Astrocyte of the spinal cord (primary cell): ENCODE measurements at regions not wholly inside any gene's neighbourhood (a gene's known extent, or its start where the extent isn't known, plus 50 kb on each side); places are given as distances from the start of the nearest gene placed in this dataset.
A peak's percentile ranks its signal among the peaks of the same experiment; 100 is the strongest.

Experiments used
- DNase-seq: peaks from one replicate; pipeline ENCODE4 v3.0.0; 2011; ENCODE audit warnings: low read depth, low spot score
- H3K4me3 ChIP-seq: 2 replicates; pipeline ENCODE4 v1.5.1; 2011; ENCODE audit warnings: low read depth, mild to moderate bottlenecking, low read length, moderate library complexity
- CTCF ChIP-seq: IDR thresholded peaks from 2 replicates; pipeline ENCODE4 v1.5.1; 2012; ENCODE audit warnings: low read depth, mild to moderate bottlenecking, low read length, inconsistent platforms
- in situ Hi-C: cut with HindIII; loops from 2 replicates; pipeline ENCODE4 v1.10.0; 2017; ENCODE audit warnings: low sequenced_read_pairs

- in situ Hi-C loops, result no loop called here
- peak; percentile 89 for DNase-seq
- no peak overlapping the region for H3K4me3 ChIP-seq
- TF ChIP-seq CTCF, result no peak
These were observed 136.7 kb upstream of the MOCS2 start for GRCh38 chr5:53246042-53246836.

DNA sequence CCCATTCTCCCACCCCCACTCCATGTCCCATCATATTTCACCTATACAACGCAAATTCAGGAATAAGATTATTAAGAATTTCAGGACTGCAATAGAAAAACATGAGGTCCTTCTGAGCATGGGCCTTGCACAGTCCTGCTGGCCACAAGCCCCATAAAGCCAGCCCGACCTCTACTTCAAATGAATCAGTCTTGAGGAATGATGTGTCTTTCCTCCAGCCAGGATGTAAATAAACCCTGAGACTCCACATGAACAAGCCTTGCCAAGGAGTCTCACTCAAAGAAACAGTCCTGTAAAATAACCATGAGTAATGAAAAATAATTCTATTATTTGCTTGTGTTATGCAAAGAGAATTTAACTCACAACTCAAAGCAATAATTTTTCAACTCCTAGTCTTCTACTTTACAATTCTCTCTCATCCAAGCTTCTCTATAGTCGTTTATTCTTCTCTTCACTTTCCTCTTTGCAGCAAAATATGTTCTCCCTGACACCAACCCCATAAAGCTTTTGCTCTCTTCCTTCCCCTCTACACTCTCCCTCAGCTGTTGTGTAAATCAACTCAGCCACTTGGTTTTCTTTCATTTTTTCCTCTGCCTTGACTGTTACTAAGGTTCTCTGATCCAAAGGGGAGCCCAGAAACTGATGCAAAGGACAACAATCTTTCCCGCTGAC, 140.1 kb upstream of the MOCS2 start:
- TF ChIP-seq CTCF, result no peak
- in situ Hi-C loops, result no loop called here
- no peak overlapping the region for H3K4me3 ChIP-seq
- DNase-seq, result peak; percentile 95

GRCh38 chr5:53250201-53250550, 140.6 kb upstream of the MOCS2 start:
- in situ Hi-C loops, result no loop called here
- no peak overlapping the region for H3K4me3 ChIP-seq
- TF ChIP-seq CTCF, result no peak
- DNase-seq, result no peak

- H3K4me3 ChIP-seq, result no peak overlapping the region
- peak; percentile 43 for DNase-seq
- TF ChIP-seq CTCF, result no peak
- in situ Hi-C loops, result no loop called here
These were observed 143.9 kb upstream of the MOCS2 start for GRCh38 chr5:53253421-53253871.

- in situ Hi-C loops, result no loop called here
- peak; percentile 84 for DNase-seq
- TF ChIP-seq CTCF, result no peak
- no peak overlapping the region for H3K4me3 ChIP-seq
These were observed 147.2 kb upstream of the MOCS2 start for GRCh38 chr5:53256746-53257145.

- TF ChIP-seq CTCF, result no peak
- DNase-seq, result no peak
- in situ Hi-C loops, result no loop called here
- no peak overlapping the region for H3K4me3 ChIP-seq
These were observed 148.3 kb upstream of the MOCS2 start for GRCh38 chr5:53257806-53258373.
